ENCODE measurements at regions not wholly inside any gene's neighbourhood (a gene's known extent, or its start where the extent isn't known, plus 50 kb on each side); places are given as distances from the start of the nearest gene placed in this dataset.
"Not testable (repeated sequence)": the region's sequence is repeated elsewhere in the genome, so short reads cannot be mapped to it uniquely, and the experiment has no call there.

DNA sequence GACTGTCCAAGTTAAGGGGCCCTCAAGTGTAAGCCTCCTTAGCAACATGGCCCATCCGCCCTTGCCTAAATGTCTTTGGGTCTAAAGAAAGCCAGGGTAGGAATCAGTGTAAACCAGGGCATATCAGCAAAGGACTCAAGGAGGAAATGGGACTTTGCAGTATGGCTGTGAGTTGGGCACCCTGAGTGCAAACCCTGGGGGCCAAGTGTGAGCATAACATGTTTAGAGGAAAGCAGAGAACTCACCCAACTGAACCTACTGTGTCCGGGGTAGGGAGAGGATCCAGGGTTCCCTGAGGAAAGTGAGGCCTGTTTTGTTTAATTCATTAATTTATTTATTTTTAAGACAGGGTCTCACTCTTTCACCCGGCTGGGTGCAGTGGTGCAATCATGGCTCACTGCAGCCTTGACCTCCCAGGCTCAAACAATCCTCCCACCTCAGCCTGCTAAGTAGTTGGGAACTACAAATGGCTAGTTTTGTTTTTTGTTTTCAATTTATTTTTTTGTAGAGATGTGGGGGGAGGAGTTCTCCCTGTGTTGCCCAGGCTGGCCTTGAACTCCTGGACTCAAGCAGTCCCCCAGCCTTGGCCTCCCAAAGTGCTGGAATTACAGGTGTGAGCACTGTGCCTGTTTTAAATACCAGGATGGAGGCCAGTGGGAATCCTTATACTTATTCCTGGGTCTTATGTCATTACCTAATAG, 51.0 kb upstream of the ACTR3 start:
- DNase-seq = no peak

DNA sequence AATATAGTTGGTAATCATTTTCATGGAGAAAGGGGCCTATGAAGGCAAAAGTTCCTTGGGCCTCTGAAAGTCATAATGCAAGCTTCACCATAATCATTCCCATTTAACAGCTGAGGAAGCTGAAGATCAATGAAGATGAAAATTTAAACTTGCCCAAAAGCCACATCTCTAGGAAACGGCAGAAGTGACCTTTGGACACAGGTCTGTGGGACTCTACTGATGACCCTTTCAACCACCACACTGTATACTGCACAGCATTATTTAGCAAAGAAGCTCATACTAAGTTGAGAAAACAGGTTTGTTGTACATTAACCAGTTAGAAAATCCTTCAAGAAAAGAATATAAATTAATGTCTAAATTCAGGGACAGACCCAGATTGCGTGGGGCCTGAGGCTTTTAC, 51.6 kb upstream of the ACTR3 start:
- DNase-seq = no peak

DNA sequence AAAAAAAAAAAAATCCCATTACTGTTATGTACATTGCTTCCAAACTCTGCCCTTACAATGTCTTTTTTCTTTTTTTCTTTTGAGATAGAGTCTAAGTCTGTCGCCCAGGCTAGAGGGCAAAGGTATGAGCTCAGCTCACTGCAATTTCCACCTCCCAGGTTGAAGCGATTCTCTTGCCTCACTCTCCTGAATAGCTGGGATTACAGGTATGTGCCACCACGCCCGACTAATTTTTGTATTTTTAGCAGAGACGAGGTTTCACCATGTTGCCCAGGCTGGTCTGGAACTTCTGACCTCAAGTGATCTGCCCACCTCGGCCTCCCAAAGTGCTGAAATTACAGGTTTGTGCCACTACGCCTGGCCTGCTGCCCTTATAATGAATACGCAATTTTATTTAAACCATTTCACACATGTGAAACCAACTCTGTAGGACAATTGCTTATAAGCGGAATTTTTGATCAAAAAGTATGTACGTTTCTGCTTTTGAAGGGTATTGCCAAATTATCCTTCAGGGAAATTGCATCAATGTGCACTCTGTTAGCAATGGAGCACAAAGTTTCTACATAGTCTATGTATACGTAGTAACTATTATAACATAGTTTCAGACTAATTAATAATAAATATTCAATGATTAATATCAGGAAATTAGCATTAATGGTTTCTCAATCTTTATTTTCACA, 55.7 kb upstream of the ACTR3 start:
- no peak for DNase-seq

DNA sequence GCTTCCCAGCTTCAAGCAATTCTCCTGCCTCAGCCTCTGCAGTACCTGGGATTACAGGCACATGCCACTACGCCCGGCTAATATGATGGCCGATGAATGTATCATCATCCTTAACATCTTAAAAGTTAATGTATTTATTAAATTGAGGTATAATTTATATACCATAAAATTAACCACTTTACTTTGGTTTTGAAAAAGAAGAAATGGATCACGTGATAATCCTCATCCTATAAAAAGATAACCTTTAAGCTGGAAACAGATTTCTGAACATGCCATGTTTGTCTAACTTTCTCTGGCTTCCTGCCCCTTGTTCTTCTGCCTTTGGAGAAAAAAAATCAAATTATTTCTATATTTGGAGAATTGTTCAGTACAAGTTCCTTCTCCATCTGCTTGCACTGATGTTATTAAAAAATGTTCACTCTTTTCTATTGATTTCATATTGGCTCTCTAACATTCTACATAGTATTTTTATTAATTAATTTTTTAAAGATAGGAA, 57.0 kb upstream of the ACTR3 start:
- DNase-seq = no peak

DNA sequence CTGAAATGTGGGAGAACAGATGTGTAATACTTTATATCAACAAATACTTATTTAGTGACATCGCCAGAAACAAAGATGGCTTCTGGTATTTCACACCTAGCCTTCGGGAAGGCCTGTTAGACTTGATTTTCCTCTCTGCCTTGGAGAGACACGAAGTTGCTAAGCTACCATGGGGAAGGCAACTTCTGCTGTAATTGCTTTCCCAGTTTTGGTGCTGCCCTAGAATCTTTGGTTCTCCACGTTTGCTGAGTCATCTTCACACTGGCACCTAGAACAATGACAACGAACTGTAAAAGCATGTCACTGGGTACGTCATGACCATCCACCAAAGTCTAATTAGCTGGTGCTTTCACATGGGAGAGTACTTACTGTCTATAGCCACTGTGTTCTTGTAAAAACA, 58.7 kb upstream of the ACTR3 start:
- DNase-seq = no peak

DNA sequence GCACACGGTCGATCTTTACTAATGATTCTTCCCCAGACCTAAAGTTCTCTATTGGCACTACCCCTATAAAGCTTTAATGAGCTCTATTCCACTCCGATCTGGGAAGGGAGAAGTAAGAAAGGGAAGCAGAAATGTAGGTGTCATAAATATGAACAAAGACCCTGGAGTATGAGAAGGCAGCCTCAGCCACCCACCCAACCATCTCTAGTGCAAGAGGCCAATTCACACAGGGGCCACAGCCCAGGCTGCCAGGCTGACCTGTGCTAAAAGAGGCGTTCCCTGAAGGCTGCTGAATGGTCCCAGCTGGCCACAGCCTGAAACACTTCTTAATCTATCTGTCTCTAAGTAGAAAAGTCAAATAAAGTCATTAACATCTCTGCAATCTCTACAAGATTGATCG, 60.1 kb upstream of the ACTR3 start:
- no peak for DNase-seq

DNA sequence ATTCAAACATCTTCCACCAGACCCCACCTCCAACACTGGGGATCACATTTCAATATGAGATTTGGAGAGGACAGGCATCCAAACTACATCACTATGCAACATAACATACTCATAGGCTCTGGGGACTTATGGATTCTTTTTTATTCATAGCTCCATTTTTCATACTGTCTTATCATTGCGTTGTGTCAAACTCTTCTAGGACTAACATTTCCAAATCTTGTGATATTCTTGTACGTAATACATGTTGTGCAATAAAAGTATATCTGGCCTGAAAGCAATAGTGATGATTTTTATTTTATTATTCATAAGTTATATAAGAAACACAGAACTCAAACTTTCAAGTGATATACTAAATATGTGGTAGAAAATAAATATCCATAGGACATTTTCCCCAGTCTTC, 60.6 kb upstream of the ACTR3 start:
- DNase-seq = no peak

DNA sequence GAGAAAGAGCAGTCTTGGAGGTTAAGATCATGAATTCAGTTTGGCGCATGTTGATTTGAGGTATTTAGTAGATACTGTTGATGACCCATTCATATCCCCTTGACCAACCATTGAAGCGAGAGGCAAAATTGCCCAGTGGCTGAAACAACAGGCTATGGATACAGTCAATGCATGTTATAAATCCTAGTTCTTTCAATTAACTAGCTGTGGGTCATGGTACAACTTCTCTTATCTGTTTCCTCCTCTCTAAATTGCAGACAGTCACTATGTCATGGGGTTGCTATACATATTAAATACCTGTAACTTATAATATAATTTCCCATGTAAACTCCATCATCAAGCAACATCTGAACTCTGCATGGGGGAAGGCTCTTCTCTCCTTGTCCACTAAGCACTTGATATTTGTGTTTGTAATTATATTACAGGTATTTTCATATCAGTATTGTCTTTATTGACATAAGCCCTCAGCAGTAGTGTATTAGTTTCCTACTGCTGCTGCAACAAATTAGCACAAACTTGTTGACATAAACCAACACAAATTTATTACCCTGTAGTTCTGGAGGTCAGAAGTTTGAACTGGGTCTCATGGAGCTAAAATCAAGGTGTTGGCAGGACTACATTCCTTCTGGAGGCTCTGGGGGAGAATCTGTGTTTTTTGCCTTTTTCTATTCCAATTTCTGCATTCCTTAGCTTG, 61.7 kb upstream of the ACTR3 start:
- no peak for DNase-seq

DNA sequence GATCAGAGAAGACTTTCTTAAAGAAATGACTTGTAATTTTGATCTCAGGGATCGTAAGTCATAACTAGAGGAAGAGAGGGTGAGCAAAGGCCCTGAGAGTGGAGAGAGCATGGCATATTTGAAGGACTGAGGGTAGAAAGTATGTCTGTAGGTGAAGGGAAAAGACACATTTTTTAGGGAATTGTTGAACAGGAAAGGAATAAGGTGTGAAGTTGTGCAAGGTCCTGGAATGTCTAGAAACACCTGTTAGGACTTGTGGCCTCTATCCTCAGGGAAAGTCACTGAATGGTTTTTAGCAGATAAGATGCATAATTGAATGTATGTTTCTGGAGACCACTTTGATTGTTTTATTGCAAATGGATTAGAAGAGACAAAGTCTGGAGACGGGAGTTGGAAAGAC, 62.5 kb upstream of the ACTR3 start:
- no peak for DNase-seq

DNA sequence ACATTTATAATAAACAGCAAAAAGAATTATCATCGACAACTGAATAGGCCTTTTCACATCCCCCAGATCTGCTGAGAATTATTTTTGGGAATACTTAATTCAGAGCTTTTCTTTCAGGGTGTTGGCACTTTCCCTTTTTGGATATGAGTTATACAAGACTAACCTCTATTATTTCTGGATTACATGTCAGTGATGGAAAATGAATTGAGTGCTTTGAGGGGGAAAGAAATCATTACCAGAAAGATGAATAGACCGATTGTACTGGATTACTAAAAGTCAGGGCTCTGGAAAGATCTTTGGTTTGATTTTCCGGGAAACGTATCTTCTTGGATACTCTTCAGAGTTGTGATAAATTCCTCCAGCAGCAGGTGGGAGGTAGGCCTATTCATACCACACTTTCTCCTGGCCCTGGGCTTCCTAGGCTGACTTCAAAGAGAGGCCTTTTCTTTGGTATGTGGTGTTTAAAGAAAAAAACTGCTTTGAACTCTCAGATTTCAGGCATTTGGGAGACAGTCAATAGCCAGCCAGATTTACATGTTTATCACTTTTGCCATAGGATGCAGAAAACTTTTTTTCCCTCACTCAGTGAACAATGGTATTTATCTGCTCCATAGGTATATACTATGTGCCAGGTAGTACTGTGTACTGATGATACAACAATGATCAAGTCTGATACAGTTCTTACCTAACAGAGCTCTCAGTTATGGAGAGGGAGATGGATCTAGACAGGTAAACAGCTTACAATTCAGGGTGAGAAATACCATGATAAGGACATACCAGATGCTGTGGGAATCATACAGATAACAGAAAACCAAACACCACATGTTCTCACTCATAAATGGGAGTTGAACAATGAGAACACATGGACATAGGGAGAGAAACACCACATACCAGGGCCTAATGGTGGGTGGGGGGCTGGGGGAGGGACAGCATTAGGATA, 63.3 kb upstream of the ACTR3 start:
- no peak for DNase-seq

DNA sequence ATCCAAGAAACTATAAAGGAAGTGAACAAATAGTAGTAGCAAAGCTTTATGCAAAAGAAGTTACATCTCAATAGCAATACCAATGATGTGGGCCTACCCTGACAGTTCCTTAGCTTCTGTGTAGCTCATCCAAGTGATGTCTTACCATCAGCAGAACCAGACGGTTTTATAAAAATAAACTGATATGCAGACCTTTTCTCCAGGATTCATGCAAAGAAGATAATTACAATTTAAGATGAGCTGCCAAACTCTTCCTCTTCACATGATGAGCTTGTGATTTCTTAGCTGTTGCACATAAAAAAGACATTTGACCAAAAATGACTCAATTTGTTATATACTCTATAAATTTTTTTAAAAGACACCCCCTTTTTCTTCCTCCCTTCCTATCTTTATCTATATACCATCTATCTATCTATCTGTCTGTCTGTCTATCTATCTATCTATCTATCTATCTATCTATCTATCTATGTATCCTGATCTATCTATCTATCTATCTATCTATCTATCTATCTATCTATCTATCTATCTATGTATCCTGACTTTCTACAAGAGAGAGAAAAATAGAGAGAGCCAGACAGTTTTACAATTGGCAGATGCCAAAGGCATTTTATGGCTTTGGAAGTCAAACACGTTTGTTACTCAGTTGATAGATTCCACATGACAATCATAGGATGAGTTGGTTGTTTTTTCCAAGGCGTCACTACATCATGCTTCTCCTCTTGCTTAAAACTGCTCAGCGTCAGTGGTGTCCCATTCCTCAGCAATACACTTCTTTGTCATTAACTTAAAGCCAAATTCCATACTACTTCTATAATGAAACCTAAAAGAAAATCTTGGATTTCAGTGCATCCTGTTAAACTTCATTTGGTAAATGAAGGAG, 65.9 kb upstream of the ACTR3 start:
- no peak for DNase-seq

DNA sequence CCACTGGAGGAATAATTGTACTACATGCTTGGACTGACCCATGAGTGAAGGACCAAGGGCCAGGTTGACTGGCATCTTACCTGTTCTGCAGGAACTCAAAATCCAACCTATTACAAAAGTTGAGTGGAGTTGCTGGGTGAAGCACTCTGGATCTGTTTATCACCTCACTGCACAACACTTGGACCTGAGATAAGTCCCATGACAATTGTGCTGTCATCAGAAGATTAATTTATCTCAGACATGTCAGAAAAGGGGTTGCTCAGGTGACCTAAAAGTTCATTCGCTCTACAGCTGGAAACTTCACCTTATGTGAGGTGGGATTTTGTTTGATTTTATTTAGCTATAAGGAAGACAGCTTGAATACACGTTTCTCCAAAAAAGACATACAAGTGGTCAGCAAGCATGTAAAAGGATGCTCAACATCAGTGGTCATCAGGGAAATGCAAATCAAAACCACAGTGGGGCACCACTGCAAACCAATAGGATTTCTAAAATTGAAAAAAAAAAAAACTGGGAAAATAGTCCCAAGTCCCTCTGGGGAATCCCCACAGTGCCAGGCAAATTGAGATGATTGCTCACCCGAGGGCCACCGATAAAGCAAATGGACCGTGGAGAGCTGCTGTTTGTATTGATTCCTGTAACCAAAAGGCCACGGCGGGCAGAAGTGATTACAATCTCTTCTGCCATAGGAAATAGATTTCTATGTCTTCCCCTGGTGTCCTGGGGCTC, 65.8 kb upstream of the SLC35F5 start:
- no peak for DNase-seq

DNA sequence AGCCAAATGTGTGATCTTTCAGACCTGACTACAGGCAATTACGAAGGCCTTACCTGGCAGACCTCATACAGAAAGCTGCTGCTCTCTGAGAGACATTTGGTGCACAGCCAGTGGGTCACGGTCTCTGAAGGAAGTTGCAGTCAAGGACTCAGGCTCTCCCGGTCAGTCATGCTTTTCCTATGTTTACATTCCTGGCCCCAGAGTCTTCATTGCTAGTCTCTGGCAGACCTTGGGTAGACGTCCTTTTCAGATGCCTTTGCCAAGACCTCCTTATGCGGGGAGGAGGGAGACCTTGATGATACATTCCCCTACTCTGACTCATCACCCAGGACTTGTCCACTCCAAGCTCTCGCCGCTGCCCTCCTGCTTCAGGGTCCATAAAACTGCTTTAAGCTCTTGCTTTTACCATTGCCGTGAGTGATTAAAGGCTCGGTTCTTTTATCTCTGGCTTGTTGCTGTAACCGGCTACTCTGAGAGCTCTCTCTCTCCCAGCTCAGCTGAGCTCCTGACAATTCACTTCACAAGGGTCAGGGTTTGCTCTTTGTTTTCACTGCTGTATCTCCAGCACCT, 62.0 kb upstream of the SLC35F5 start:
- DNase-seq = peak; percentile 48

DNA sequence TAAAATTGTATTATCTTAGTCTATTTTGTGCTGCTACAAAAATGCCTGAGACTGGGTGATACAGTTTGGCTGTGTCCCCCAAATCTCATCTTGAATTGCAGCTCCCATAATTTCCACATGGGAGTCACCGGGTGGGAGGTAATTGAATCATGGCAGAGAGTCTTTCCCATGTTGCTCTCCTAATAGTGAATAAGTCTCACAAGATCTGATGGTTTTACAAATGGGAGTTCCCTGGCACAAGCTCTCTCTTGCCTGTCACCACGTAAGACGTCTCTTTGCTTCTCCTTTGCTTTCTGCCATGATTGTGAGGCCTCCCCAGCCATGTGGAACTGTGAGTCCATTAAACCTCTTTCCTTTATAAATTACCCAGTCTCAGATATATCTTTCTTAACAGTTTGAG, 57.0 kb upstream of the SLC35F5 start:
- not testable (repeated sequence) for DNase-seq

DNA sequence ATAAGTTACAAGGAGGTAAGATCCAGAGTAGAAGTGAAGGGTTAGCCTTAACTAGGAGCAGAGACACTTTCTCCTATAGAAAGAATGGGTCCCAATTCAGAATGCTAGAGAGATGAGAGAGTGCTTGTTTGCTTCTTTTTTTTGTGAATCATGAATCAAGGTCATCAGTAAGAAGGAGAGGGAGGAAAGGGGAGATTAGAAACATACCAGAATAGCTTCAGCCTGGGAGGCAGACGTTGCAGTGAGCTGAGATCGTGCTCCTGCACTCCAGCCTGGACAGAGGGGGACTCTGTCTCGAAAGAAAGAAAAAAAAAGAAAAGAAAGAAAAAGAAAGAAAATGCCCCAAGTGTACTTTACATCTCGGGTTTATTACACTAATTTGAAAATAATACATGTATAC, 55.8 kb upstream of the SLC35F5 start:
- DNase-seq = no peak

DNA sequence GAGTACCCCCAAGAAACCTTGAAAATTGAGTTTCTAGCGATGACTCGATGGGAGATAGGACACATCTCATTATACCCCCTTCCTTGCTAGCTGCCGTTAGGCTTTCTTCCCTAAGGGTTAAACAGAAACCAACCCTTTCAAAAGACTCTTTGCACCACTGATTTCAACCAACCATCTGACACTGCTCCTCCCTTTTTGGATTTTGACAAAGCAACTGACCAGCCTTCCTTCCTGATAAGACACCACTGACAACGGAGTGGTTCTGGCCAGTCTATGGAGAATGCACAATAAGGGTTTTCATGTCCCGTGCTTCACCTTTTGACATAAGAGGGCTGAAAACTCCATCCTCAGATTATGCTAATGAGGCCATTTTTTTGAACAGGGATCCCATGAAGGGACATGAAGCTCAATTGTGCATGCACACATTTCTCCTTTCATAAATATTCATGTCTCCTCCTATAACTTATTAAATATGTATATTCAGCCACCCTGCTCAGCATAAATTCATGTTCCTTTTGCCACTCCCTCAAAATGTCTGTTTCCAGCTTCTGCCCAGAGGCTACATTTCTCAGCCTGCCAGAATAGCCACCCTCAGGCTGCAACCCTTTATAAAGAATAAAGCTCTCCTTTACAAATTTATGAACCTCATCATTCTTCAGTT, 52.8 kb upstream of the SLC35F5 start:
- no peak for DNase-seq

DNA sequence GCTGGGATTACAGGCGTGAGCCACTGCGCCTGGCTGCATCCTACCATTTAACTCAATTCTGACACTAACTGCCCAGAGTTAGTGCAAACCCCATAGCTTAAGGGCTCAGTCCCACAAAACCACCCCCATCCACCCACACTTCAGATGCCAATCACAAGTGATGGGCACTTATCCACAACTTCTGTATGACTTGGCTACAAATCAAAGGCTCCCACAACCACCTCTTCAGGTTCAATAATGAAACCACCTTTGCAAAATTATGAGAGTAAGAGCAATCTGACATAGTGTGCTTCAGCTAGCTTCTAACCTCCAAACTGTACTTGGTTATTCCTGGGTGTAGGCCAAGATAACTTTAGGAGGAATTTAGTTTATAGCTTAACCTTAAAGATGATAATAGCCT, 51.3 kb upstream of the SLC35F5 start:
- no peak for DNase-seq

DNA sequence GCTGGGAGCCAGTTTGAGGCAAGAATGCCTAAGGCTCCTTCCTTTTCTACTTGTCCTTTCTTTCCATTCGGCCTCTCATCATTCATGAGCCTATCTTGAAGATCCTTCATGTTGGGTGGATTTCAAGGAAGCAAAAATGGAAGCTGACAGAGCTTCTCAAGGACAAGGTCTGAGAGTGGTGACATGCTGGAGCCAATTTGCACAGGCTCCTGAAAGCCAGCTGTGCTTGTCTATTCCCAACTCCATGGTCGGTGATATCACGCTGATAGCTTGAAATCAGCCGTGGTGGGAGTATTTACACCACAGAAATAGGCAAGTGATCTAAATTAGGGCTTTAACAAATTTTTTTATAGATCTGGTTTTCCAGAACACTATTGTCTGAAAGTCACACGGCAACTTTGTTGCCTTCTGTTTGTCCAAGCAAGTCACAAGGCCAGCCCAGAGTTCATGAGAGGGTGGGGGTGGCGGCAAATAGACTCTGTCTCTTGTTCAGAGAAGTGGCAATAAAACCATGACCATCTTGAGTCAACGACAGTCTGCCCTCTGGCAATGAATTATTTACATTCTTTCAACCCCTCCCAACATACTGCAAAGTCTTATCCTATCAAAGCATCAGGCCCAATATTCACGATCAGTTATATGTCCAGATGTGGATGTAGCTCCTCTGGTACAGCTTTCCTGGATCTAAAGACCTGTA, 49.9 kb upstream of the SLC35F5 start:
- DNase-seq = no peak
